ENCODE measurements at regions not wholly inside any gene's neighbourhood (a gene's known extent, or its start where the extent isn't known, plus 50 kb on each side); places are given as distances from the start of the nearest gene placed in this dataset.
"Not testable (repeated sequence)": the region's sequence is repeated elsewhere in the genome, so short reads cannot be mapped to it uniquely, and the experiment has no call there.

GRCh38 chr16:66041907-66042306, 324.6 kb upstream of the CDH5 start:
- DNase-seq: no peak

GRCh38 chr16:66039793-66040192, 326.7 kb upstream of the CDH5 start:
- DNase-seq: no peak

GRCh38 chr16:66036793-66037715, 329.4 kb upstream of the CDH5 start:
- DNase-seq: no peak

- DNase-seq: no peak
These were observed 330.3 kb upstream of the CDH5 start for GRCh38 chr16:66036184-66036583.

- no peak for DNase-seq
These were observed 331.4 kb upstream of the CDH5 start for GRCh38 chr16:66035096-66035495.

- DNase-seq: no peak
These were observed 333.6 kb upstream of the CDH5 start for GRCh38 chr16:66032841-66033240.

GRCh38 chr16:66030036-66030435, 336.5 kb upstream of the CDH5 start:
- no peak for DNase-seq

GRCh38 chr16:66028510-66029216, 337.8 kb upstream of the CDH5 start:
- DNase-seq: no peak

- DNase-seq: no peak
These were observed 339.6 kb upstream of the CDH5 start for GRCh38 chr16:66026787-66027330.

- no peak for DNase-seq
These were observed 340.3 kb upstream of the CDH5 start for GRCh38 chr16:66026211-66026610.

- DNase-seq: no peak
These were observed 340.7 kb upstream of the CDH5 start for GRCh38 chr16:66025751-66026150.

GRCh38 chr16:66024567-66024966, 341.9 kb upstream of the CDH5 start:
- not testable (repeated sequence) for DNase-seq

- DNase-seq: no peak
These were observed 343.0 kb upstream of the CDH5 start for GRCh38 chr16:66023481-66023880.

GRCh38 chr16:66020642-66021041, 345.8 kb upstream of the CDH5 start:
- DNase-seq: no peak

GRCh38 chr16:66020046-66020445, 346.4 kb upstream of the CDH5 start:
- DNase-seq: no peak

- DNase-seq: not testable (repeated sequence)
These were observed 347.0 kb upstream of the CDH5 start for GRCh38 chr16:66019502-66019901.

GRCh38 chr16:66014221-66014620, 352.3 kb upstream of the CDH5 start:
- DNase-seq: no peak

GRCh38 chr16:66013486-66013885, 353.0 kb upstream of the CDH5 start:
- no peak for DNase-seq

GRCh38 chr16:66008136-66008535, 358.4 kb upstream of the CDH5 start:
- DNase-seq: no peak

GRCh38 chr16:66007717-66008116, 358.8 kb upstream of the CDH5 start:
- DNase-seq: no peak

- no peak for DNase-seq
These were observed 360.0 kb upstream of the CDH5 start for GRCh38 chr16:66006485-66006884.

- no peak for DNase-seq
These were observed 361.8 kb upstream of the CDH5 start for GRCh38 chr16:66004699-66005098.

GRCh38 chr16:66003201-66003600, 363.3 kb upstream of the CDH5 start:
- DNase-seq: no peak

- no peak for DNase-seq
These were observed 363.9 kb upstream of the CDH5 start for GRCh38 chr16:66002601-66003000.

Measured in SIG-M5 (cell line).